ENCODE measurements at regions not wholly inside any gene's neighbourhood (a gene's known extent, or its start where the extent isn't known, plus 50 kb on each side); places are given as distances from the start of the nearest gene placed in this dataset.
A peak's percentile ranks its signal among the peaks of the same experiment; 100 is the strongest.

DNA sequence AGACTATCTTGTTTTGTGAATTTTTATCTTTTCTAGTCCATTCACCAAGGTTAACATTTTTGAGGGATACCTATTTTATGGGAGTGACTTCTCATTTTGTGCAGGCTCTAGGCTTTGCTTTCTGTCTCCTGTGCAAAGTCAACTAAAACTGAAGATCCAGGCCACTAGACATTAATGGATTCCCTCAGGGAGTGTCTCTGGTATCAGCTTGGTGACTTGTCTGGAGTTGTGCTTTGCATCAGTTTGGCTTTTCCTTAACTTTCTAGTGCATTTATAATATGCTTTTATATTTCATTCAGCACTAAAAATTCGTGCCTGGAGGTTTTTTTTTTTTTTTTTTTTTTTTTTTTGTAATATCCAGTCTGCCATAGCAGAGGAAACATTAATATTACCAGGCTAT is 144.2 kb downstream of the YIPF5 start:
- no peak overlapping the region for H3K27ac ChIP-seq (ENCODE audit: extremely low read depth, low read depth, low read length)
- no peaks in the 10 kb centered on the region for H3K9me3 ChIP-seq (ENCODE audit: control insufficient read depth, insufficient read depth, low read depth, low read length)
- ChIA-PET CTCF (no interaction called here), POLR2A (no interaction called here)
- H3K36me3 ChIP-seq (ENCODE audit: control insufficient read depth in 2 of 2, insufficient read depth in 1 of 2, low read length in 2 of 2), result no peaks in the 10 kb centered on the region
- TF ChIP-seq MYNN (tag by site-specific recombination; IDR thresholded peaks at IDR 0.05; ENCODE audit: borderline replicate concordance), result no peak
- no peak for TF ChIP-seq ZBTB1 (tag by site-specific recombination; IDR thresholded peaks at IDR 0.05)
- no peak for TF ChIP-seq GLIS2 (tag by site-specific recombination; IDR thresholded peaks at IDR 0.05)
- no peak for TF ChIP-seq ZNF146 (tag by site-specific recombination; IDR thresholded peaks at IDR 0.05)
- no peak for TF ChIP-seq ZNF169 (tag by site-specific recombination; IDR thresholded peaks at IDR 0.05)
- no peak for TF ChIP-seq ZNF2 (tag by site-specific recombination; IDR thresholded peaks at IDR 0.05)
- TF ChIP-seq, protein P1, sequence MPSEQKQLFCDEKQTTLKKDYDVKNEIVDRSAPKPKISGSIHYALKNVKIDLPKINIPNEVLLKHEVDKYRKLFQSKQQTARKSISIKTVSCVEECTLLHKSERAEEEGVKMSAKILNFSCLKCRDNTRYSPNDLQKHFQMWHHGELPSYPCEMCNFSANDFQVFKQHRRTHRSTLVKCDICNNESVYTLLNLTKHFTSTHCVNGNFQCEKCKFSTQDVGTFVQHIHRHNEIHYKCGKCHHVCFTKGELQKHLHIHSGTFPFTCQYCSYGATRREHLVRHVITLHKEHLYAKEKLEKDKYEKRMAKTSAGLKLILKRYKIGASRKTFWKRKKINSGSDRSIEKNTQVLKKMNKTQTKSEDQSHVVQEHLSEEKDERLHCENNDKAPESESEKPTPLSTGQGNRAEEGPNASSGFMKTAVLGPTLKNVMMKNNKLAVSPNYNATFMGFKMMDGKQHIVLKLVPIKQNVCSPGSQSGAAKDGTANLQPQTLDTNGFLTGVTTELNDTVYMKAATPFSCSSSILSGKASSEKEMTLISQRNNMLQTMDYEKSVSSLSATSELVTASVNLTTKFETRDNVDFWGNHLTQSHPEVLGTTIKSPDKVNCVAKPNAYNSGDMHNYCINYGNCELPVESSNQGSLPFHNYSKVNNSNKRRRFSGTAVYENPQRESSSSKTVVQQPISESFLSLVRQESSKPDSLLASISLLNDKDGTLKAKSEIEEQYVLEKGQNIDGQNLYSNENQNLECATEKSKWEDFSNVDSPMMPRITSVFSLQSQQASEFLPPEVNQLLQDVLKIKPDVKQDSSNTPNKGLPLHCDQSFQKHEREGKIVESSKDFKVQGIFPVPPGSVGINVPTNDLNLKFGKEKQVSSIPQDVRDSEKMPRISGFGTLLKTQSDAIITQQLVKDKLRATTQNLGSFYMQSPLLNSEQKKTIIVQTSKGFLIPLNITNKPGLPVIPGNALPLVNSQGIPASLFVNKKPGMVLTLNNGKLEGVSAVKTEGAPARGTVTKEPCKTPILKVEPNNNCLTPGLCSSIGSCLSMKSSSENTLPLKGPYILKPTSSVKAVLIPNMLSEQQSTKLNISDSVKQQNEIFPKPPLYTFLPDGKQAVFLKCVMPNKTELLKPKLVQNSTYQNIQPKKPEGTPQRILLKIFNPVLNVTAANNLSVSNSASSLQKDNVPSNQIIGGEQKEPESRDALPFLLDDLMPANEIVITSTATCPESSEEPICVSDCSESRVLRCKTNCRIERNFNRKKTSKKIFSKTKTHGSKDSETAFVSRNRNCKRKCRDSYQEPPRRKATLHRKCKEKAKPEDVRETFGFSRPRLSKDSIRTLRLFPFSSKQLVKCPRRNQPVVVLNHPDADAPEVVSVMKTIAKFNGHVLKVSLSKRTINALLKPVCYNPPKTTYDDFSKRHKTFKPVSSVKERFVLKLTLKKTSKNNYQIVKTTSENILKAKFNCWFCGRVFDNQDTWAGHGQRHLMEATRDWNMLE (tag by site-specific recombination; conservative IDR thresholded peaks at IDR 0.05; ENCODE audit: low read depth), result no peak
- no peak for TF ChIP-seq ZNF596 (tag by site-specific recombination; IDR thresholded peaks at IDR 0.05)
- no peak for TF ChIP-seq ZNF423 (tag by site-specific recombination; IDR thresholded peaks at IDR 0.05)
- TF ChIP-seq SETDB1 (IDR thresholded peaks at IDR 0.05; ENCODE audit: insufficient read length, low read length), result no peak
- no peak for TF ChIP-seq ZNF585B (tag by site-specific recombination; IDR thresholded peaks at IDR 0.05)
- no peak for TF ChIP-seq ZNF202 (tag by site-specific recombination; IDR thresholded peaks at IDR 0.05; ENCODE audit: borderline replicate concordance)
- no peak for TF ChIP-seq ZNF548 (tag by site-specific recombination; IDR thresholded peaks at IDR 0.05)
- no peak for TF ChIP-seq ZNF707 (tag by site-specific recombination; IDR thresholded peaks at IDR 0.05)
- no peak for TF ChIP-seq OVOL3 (tag by site-specific recombination; IDR thresholded peaks at IDR 0.05)
- peaks cover 7% of the 10 kb centered on the region; the same call in 1 of the 2 replicates for H3K4me1 ChIP-seq (ENCODE audit: control insufficient read depth, insufficient read depth, low read length)
- H3K4me3 ChIP-seq (ENCODE audit: low read depth, low read length), result no peak overlapping the region

- Histone ChIP-seq H3K4me3 (ENCODE audit: low read depth, low read length) (no peak overlapping the region), H3K4me1 (ENCODE audit: control insufficient read depth, insufficient read depth, low read length) (peaks cover 15% of the 10 kb centered on the region; the same call in 1 of the 2 replicates), H3K9me3 (ENCODE audit: control insufficient read depth, insufficient read depth, low read depth, low read length) (no peaks in the 10 kb centered on the region), H3K36me3 (ENCODE audit: control insufficient read depth in 2 of 2, insufficient read depth in 1 of 2, low read length in 2 of 2) (no peaks in the 10 kb centered on the region), H3K27ac (ENCODE audit: extremely low read depth, low read depth, low read length) (peak overlapping the region; percentile 67)
- POLR2A ChIA-PET, result interaction anchor here (1.1 kb wide), 1 partner anchor 162 kb away, joined by 3 read pairs; no protein-coding TSS in a partner anchor
- CTCF ChIA-PET, result interaction anchor here (0.9 kb wide), 1 partner anchor 34 kb away, joined by 5 read pairs; no protein-coding TSS in a partner anchor
- TF ChIP-seq BCL6B (tag by site-specific recombination; IDR thresholded peaks at IDR 0.05), result peak; percentile 82
- TF ChIP-seq ZNF112 (tag by site-specific recombination; IDR thresholded peaks at IDR 0.05), result no peak
- TF ChIP-seq, protein P2, sequence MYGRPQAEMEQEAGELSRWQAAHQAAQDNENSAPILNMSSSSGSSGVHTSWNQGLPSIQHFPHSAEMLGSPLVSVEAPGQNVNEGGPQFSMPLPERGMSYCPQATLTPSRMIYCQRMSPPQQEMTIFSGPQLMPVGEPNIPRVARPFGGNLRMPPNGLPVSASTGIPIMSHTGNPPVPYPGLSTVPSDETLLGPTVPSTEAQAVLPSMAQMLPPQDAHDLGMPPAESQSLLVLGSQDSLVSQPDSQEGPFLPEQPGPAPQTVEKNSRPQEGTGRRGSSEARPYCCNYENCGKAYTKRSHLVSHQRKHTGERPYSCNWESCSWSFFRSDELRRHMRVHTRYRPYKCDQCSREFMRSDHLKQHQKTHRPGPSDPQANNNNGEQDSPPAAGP (tag by site-specific recombination; IDR thresholded peaks at IDR 0.05), result no peak
- TF ChIP-seq ZNF768 (tag by site-specific recombination; IDR thresholded peaks at IDR 0.05), result no peak
- TF ChIP-seq KLF10 (tag by site-specific recombination; IDR thresholded peaks at IDR 0.05), result no peak
- TF ChIP-seq, protein P1 (tag by site-specific recombination; conservative IDR thresholded peaks at IDR 0.05; ENCODE audit: low read depth), result no peak
- no peak for TF ChIP-seq ELK4 (IDR thresholded peaks at IDR 0.05; ENCODE audit: borderline replicate concordance, low read depth, low read length)
Measured at GRCh38 chr5:144028058-144028457, 142.4 kb downstream of the YIPF5 start.
